H9 (cell line): ENCODE measurements at regions not wholly inside any gene's neighbourhood (a gene's known extent, or its start where the extent isn't known, plus 50 kb on each side); places are given as distances from the start of the nearest gene placed in this dataset.

Experiments used
- DNase-seq: peaks from one replicate; pipeline ENCODE4 v3.0.0-alpha.2; 2017
- H2AFZ ChIP-seq: one replicate; pipeline ENCODE4 v1.6.1; 2013; ENCODE audit warnings: mild to moderate bottlenecking, low read length, control low read depth, moderate library complexity
- H2AK5ac ChIP-seq: 2 replicates; pipeline ENCODE4 v1.6.1; 2013; ENCODE audit warnings: low read length, control low read depth, mixed read lengths; ENCODE audit not compliant: insufficient read length
- H2BK120ac ChIP-seq: one replicate; pipeline ENCODE4 v1.6.1; 2013; ENCODE audit warnings: low read depth, mild to moderate bottlenecking, low read length, control low read depth, inconsistent platforms; ENCODE audit not compliant: poor library complexity, severe bottlenecking
- H2BK12ac ChIP-seq: 2 replicates; pipeline ENCODE4 v1.6.1; 2013; ENCODE audit warnings: low read length, control low read depth, mixed read lengths, low read depth; ENCODE audit not compliant: insufficient read length
- H2BK15ac ChIP-seq: 2 replicates; pipeline ENCODE4 v1.6.1; 2013; ENCODE audit warnings: low read depth, low read length, control low read depth
- H2BK20ac ChIP-seq: one replicate; pipeline ENCODE4 v1.6.1; 2013; ENCODE audit warnings: low read depth, mild to moderate bottlenecking, low read length, control low read depth, inconsistent platforms; ENCODE audit not compliant: poor library complexity, severe bottlenecking
- H2BK5ac ChIP-seq: 2 replicates; pipeline ENCODE4 v1.6.1; 2013; ENCODE audit warnings: low read length, control low read depth, mixed read lengths; ENCODE audit not compliant: insufficient read length
- H3K14ac ChIP-seq: 2 replicates; pipeline ENCODE4 v1.6.1; 2013; ENCODE audit warnings: low read length, control low read depth; ENCODE audit not compliant: insufficient read depth
- H3K18ac ChIP-seq: 2 replicates; pipeline ENCODE4 v1.6.1; 2013; ENCODE audit warnings: low read depth, mild to moderate bottlenecking, mixed read lengths, low read length, control low read depth; ENCODE audit not compliant: insufficient read length
- H3K23ac ChIP-seq: 2 replicates; pipeline ENCODE4 v1.6.1; 2013; ENCODE audit warnings: low read length, control low read depth, mixed read lengths, low read depth; ENCODE audit not compliant: insufficient read length
- H3K23me2 ChIP-seq: 2 replicates; pipeline ENCODE4 v1.6.1; 2013; ENCODE audit warnings: low read depth, mild to moderate bottlenecking, mixed read lengths, low read length, control low read depth; ENCODE audit not compliant: insufficient read length, poor library complexity, severe bottlenecking
- H3K27ac ChIP-seq: 2 replicates; pipeline ENCODE4 v1.5.1; 2013; ENCODE audit warnings: low read length, control low read depth, mixed read lengths, low read depth; ENCODE audit not compliant: insufficient read length
- H3K27me3 ChIP-seq: 2 replicates; pipeline ENCODE4 v1.6.1; 2013; ENCODE audit warnings: low read length, control low read depth, inconsistent platforms; ENCODE audit not compliant: insufficient read depth
- H3K4ac ChIP-seq: 2 replicates; pipeline ENCODE4 v1.6.1; 2013; ENCODE audit warnings: low read depth, mild to moderate bottlenecking, control low read depth, inconsistent platforms, low read length, moderate library complexity
- H3K4me1 ChIP-seq: 2 replicates; pipeline ENCODE4 v1.6.1; 2013; ENCODE audit warnings: low read length, control low read depth, inconsistent platforms; ENCODE audit not compliant: insufficient read depth
- H3K4me2 ChIP-seq: 2 replicates; pipeline ENCODE4 v1.6.1; 2013; ENCODE audit warnings: low read length, control low read depth, mixed read lengths; ENCODE audit not compliant: insufficient read length, insufficient read depth
- H3K56ac ChIP-seq: 2 replicates; pipeline ENCODE4 v1.6.1; 2013; ENCODE audit warnings: low read depth, mild to moderate bottlenecking, mixed read lengths, low read length, control low read depth; ENCODE audit not compliant: insufficient read length
- H3K79me1 ChIP-seq: 2 replicates; pipeline ENCODE4 v1.6.1; 2013; ENCODE audit warnings: low read depth, mild to moderate bottlenecking, moderate library complexity, low read length, control low read depth, inconsistent platforms; ENCODE audit not compliant: insufficient read depth, poor library complexity, severe bottlenecking
- H3K79me2 ChIP-seq: 2 replicates; pipeline ENCODE4 v1.6.1; 2013; ENCODE audit warnings: low read length, control low read depth, inconsistent platforms; ENCODE audit not compliant: insufficient read depth
- H3K9ac ChIP-seq: 2 replicates; pipeline ENCODE4 v1.6.1; 2013; ENCODE audit warnings: low read length, control low read depth, mixed read lengths; ENCODE audit not compliant: insufficient read length; ENCODE audit errors: extremely low read depth
- H3K9me3 ChIP-seq: one replicate; pipeline ENCODE4 v1.6.1; 2013; ENCODE audit warnings: low read depth, low read length, inconsistent platforms; ENCODE audit not compliant: control insufficient read depth
- H3T11ph ChIP-seq: one replicate; pipeline ENCODE4 v1.6.1; 2013; ENCODE audit warnings: mild to moderate bottlenecking, low read length, control low read depth, inconsistent platforms
- H4K20me1 ChIP-seq: one replicate; pipeline ENCODE4 v1.6.1; 2013; ENCODE audit not compliant: control insufficient read depth, insufficient read length, insufficient read depth
- H4K5ac ChIP-seq: 2 replicates; pipeline ENCODE4 v1.6.1; 2013; ENCODE audit warnings: low read depth, mild to moderate bottlenecking, mixed read lengths, low read length, control low read depth; ENCODE audit not compliant: insufficient read length
- H4K8ac ChIP-seq: replicated peaks from 2 replicates; pipeline ENCODE4 v1.6.1; 2013; ENCODE audit warnings: low read length, control low read depth, mixed read lengths, low read depth; ENCODE audit not compliant: insufficient read length
- H4K91ac ChIP-seq: 2 replicates; pipeline ENCODE4 v1.6.1; 2013; ENCODE audit warnings: low read depth, mild to moderate bottlenecking, moderate library complexity, mixed read lengths, low read length, control low read depth; ENCODE audit not compliant: insufficient read length
- H3K27ac Mint-ChIP-seq, 3 experiments: 2 replicates in 2 of 3; 3 replicates in 1 of 3; pipeline ENCODE4 v1.8.0; 2020 to 2021; ENCODE audit warnings: mixed read lengths in 3 of 3, mild to moderate bottlenecking in 1 of 3, moderate library complexity in 1 of 3
- H3K27me3 Mint-ChIP-seq: 2 replicates; pipeline ENCODE4 v1.8.0; 2021; ENCODE audit warnings: low read depth, mild to moderate bottlenecking, moderate library complexity, mixed read lengths
- H3K36me3 Mint-ChIP-seq, 3 experiments: 2 replicates in 2 of 3; 3 replicates in 1 of 3; pipeline ENCODE4 v1.8.0; 2020 to 2021; ENCODE audit warnings: low read depth in 3 of 3, mixed read lengths in 3 of 3; ENCODE audit not compliant: insufficient read depth in 1 of 3
- H3K4me1 Mint-ChIP-seq, 2 experiments: 2 replicates each; pipeline ENCODE4 v1.8.0; 2020; ENCODE audit warnings: mixed read lengths in 2 of 2
- H3K4me3 Mint-ChIP-seq, 2 experiments: 2 replicates in 1 of 2; 3 replicates in 1 of 2; pipeline ENCODE4 v1.8.0; 2020 to 2021; ENCODE audit warnings: mild to moderate bottlenecking in 2 of 2, mixed read lengths in 2 of 2, moderate library complexity in 1 of 2
- H3K9me3 Mint-ChIP-seq, 2 experiments: 2 replicates in 1 of 2; 3 replicates in 1 of 2; pipeline ENCODE4 v1.8.0; 2020; ENCODE audit warnings: mild to moderate bottlenecking in 2 of 2, mixed read lengths in 2 of 2, moderate library complexity in 1 of 2
- CTCF ChIP-seq: fragments of 200-600 bp; sonication (generic); conservative IDR thresholded peaks from 3 replicates; pipeline ENCODE4 v1.8.0; 2021; ENCODE audit warnings: antibody characterized with exemption, mild to moderate bottlenecking
- WGBS: extraction: QIAGEN DNeasy Blood & Tissue Kit; methylation state at CpG from one replicate; pipeline ENCODE4 v1.1.7; 2013; ENCODE audit warnings: missing lambda C conversion rate, low lambda C conversion rate, mixed read lengths; ENCODE audit not compliant: insufficient read length; ENCODE audit errors: extremely low coverage; 5-methylcytosine and 5-hydroxymethylcytosine counted together

- no peaks in the 10 kb centered on the region for H3K4me1 ChIP-seq
- no peak for DNase-seq
- no peak overlapping the region for H3K14ac ChIP-seq
- no peak overlapping the region for H3K9ac ChIP-seq
- H2BK20ac ChIP-seq = no peak overlapping the region
- H4K5ac ChIP-seq = no peak overlapping the region
- no peaks in the 10 kb centered on the region for H3K27me3 ChIP-seq
- H3K9me3 ChIP-seq = no peaks in the 10 kb centered on the region
- no peak overlapping the region for H4K91ac ChIP-seq
- no peak overlapping the region for H3K56ac ChIP-seq
- H3K4ac ChIP-seq = no peak overlapping the region
- no peaks in the 10 kb centered on the region for H4K20me1 ChIP-seq
- Mint-ChIP-seq H3K4me1 (peaks cover 4 to 5% of the 10 kb centered on the region in 2 experiments; a peak in 2 of 4 replicates), H3K36me3 (peaks cover 0 to 18% (median 2%) of the 10 kb centered on the region in 3 experiments; a peak in 3 of 7 replicates), H3K4me3 (no peak overlapping the region), H3K27me3 (no peaks in the 10 kb centered on the region; the same call in 1 of the 2 replicates), H3K27ac (no peak overlapping the region), H3K9me3 (peaks cover 15 to 22% of the 10 kb centered on the region in 2 experiments)
- no peak overlapping the region for H2BK5ac ChIP-seq
- no peak overlapping the region for H2AFZ ChIP-seq
- H4K8ac ChIP-seq = no peak overlapping the region
- no peak overlapping the region for H3K4me2 ChIP-seq
- no peak overlapping the region for H3T11ph ChIP-seq
- no CpG with 5 or more reads among the region's 1 CpG for WGBS
- no peak overlapping the region for H3K18ac ChIP-seq
- H2AK5ac ChIP-seq = no peak overlapping the region
- H3K23ac ChIP-seq = no peak overlapping the region
- no peaks in the 10 kb centered on the region for H3K79me1 ChIP-seq
- H3K27ac ChIP-seq = no peak overlapping the region
- H2BK120ac ChIP-seq = no peak overlapping the region
- TF ChIP-seq CTCF = no peak
- H3K23me2 ChIP-seq = no peaks in the 10 kb centered on the region
- no peaks in the 10 kb centered on the region for H3K79me2 ChIP-seq
- H2BK15ac ChIP-seq = no peak overlapping the region
- no peak overlapping the region for H2BK12ac ChIP-seq
These were observed 492.5 kb upstream of the TSHZ3 start for GRCh38 chr19:31841755-31842154.
